NT2/D1 (cell line): ENCODE measurements at regions not wholly inside any gene's neighbourhood (a gene's known extent, or its start where the extent isn't known, plus 50 kb on each side); places are given as distances from the start of the nearest gene placed in this dataset.

Source experiments
- DNase-seq: peaks from one replicate; pipeline ENCODE4 v3.0.0-alpha.2; 2011; ENCODE audit warnings: low read depth, low spot score
- H3K27me3 ChIP-seq: 2 replicates; pipeline ENCODE4 v1.6.0; 2011; ENCODE audit warnings: mild to moderate bottlenecking; ENCODE audit not compliant: insufficient read length, insufficient read depth
- H3K36me3 ChIP-seq: 2 replicates; pipeline ENCODE4 v1.6.1; 2011; ENCODE audit warnings: mild to moderate bottlenecking, low read length, mixed read lengths; ENCODE audit not compliant: insufficient read depth, insufficient read length
- H3K4me1 ChIP-seq: 2 replicates; pipeline ENCODE4 v1.5.1; 2011; ENCODE audit not compliant: insufficient read depth, insufficient read length
- H3K4me3 ChIP-seq: 2 replicates; pipeline ENCODE4 v1.5.1; 2011; ENCODE audit warnings: low read depth; ENCODE audit not compliant: insufficient read length
- H3K9ac ChIP-seq: 2 replicates; pipeline ENCODE4 v1.6.0; 2011; ENCODE audit warnings: low read depth; ENCODE audit not compliant: insufficient read length
- H3K9me3 ChIP-seq: 2 replicates; pipeline ENCODE4 v1.5.1; 2011; ENCODE audit warnings: mild to moderate bottlenecking, low read length; ENCODE audit not compliant: insufficient read depth
- SUZ12 ChIP-seq: IDR thresholded peaks from 2 replicates; pipeline ENCODE4 v1.6.1; 2011; ENCODE audit not compliant: insufficient read length, insufficient read depth; ENCODE audit errors: extremely low read depth
- YY1 ChIP-seq: IDR thresholded peaks from 2 replicates; pipeline ENCODE4 v1.6.1; 2011; ENCODE audit not compliant: insufficient read length, insufficient read depth
- ZNF274 ChIP-seq: IDR thresholded peaks from 2 replicates; pipeline ENCODE4 v1.6.1; 2011; ENCODE audit warnings: mild to moderate bottlenecking, low read depth, low read length

- Histone ChIP-seq H3K4me3 (no peak overlapping the region), H3K4me1 (no peaks in the 10 kb centered on the region), H3K36me3 (no peaks in the 10 kb centered on the region), H3K9me3 (no peaks in the 10 kb centered on the region; the same call in 1 of the 2 replicates), H3K27me3 (no peaks in the 10 kb centered on the region), H3K9ac (no peak overlapping the region)
- TF ChIP-seq YY1 (no peak), ZNF274 (no peak), SUZ12 (no peak)
- no peak for DNase-seq
Observed at GRCh38 chrX:98637451-98637850, 1753.7 kb downstream of the RPA4 start.

GRCh38 chrX:98646351-98646750 is 1762.6 kb downstream of the RPA4 start:
- Histone ChIP-seq H3K9me3 (no peaks in the 10 kb centered on the region), H3K27me3 (no peaks in the 10 kb centered on the region), H3K4me3 (no peak overlapping the region)

GRCh38 chrX:98654565-98654964 is 1755.5 kb downstream of the PCDH19 start:
- Histone ChIP-seq H3K36me3 (no peaks in the 10 kb centered on the region), H3K9ac (no peak overlapping the region), H3K9me3 (no peaks in the 10 kb centered on the region), H3K4me3 (no peak overlapping the region), H3K27me3 (no peaks in the 10 kb centered on the region), H3K4me1 (no peaks in the 10 kb centered on the region)
- no peak for DNase-seq
- no peak for TF ChIP-seq YY1
- TF ChIP-seq SUZ12: no peak

More at GRCh38 chrX:98646351-98646750, 1762.6 kb downstream of the RPA4 start:
- no peak overlapping the region for H3K9ac ChIP-seq
- no peaks in the 10 kb centered on the region for H3K4me1 ChIP-seq
- no peaks in the 10 kb centered on the region for H3K36me3 ChIP-seq
- no peak for DNase-seq
- TF ChIP-seq YY1: no peak
- TF ChIP-seq SUZ12: no peak
- no peak for TF ChIP-seq ZNF274
